ENCODE measurements at regions not wholly inside any gene's neighbourhood (a gene's known extent, or its start where the extent isn't known, plus 50 kb on each side); places are given as distances from the start of the nearest gene placed in this dataset.

DNA sequence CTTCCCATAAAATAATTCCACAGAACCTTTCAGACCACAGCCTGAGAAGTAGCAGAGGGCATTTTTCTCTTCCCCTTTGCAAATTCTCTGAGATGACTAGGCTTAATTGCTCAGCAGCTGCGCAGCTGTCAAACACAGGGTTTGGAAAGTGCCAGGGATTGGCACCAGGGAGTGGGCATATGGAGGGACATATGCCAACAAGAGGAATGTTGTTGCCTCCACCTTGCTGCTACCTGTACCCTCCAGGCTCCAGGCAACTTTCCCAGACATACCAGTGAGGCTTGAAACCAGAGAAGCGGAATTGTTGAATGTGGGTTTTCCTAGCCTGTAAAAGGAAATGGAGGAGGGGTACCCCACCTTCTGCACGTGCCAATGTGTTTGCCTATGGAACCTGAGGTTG is 256.2 kb upstream of the GPR101 start:
- TF ChIP-seq POLR2A (IDR thresholded peaks at IDR 0.05) = no peak
- TF ChIP-seq, protein P1, sequence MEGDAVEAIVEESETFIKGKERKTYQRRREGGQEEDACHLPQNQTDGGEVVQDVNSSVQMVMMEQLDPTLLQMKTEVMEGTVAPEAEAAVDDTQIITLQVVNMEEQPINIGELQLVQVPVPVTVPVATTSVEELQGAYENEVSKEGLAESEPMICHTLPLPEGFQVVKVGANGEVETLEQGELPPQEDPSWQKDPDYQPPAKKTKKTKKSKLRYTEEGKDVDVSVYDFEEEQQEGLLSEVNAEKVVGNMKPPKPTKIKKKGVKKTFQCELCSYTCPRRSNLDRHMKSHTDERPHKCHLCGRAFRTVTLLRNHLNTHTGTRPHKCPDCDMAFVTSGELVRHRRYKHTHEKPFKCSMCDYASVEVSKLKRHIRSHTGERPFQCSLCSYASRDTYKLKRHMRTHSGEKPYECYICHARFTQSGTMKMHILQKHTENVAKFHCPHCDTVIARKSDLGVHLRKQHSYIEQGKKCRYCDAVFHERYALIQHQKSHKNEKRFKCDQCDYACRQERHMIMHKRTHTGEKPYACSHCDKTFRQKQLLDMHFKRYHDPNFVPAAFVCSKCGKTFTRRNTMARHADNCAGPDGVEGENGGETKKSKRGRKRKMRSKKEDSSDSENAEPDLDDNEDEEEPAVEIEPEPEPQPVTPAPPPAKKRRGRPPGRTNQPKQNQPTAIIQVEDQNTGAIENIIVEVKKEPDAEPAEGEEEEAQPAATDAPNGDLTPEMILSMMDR (IDR thresholded peaks at IDR 0.05) = no peak

Measured in adrenal gland (tissue), 5 donors.